Loucy (cell line): ENCODE measurements at regions not wholly inside any gene's neighbourhood (a gene's known extent, or its start where the extent isn't known, plus 50 kb on each side); places are given as distances from the start of the nearest gene placed in this dataset.

Experiments used
- CTCF ChIP-seq: fragments of 200-600 bp; sonication (generic); conservative IDR thresholded peaks from 2 replicates; pipeline ENCODE4 v1.5.1; 2014; ENCODE audit warnings: mild to moderate bottlenecking, antibody characterized with exemption, low read length
- EZH2phosphoT487 ChIP-seq: fragments of 200-600 bp; IDR thresholded peaks from 2 replicates; pipeline ENCODE4 v1.6.1; 2018; ENCODE audit warnings: antibody characterized with exemption, mild to moderate bottlenecking, moderate library complexity, borderline replicate concordance

- no peak for TF ChIP-seq CTCF
- no peak for TF ChIP-seq EZH2phosphoT487
Measured at GRCh38 chr2:52210611-52211010, 1178.7 kb upstream of the NRXN1 start.
